HCT116 (cell line): ENCODE measurements at regions not wholly inside any gene's neighbourhood (a gene's known extent, or its start where the extent isn't known, plus 50 kb on each side); places are given as distances from the start of the nearest gene placed in this dataset.
A peak's percentile ranks its signal among the peaks of the same experiment; 100 is the strongest.

Experiments used
- ATAC-seq: fragments of 200-7000 bp; cut with Tn5 transposase; 2 replicates; pipeline ENCODE4 v1.9.1; 2020; ENCODE audit warnings: mild to moderate bottlenecking, moderate library complexity
- BruUV-seq: library from RNA; stranded (reverse); fragments of 400-500 nt; replicated peaks from 2 replicates; lab custom pipeline; 2021; lab: Mats Ljungman, UMichigan
- CTCF ChIA-PET: fragments of 300-600 bp; sonication (Branson Sonifier 250); formaldehyde crosslinking; loops from one replicate; lab custom pipeline; 2021; ENCODE audit warnings: antibody characterized with exemption; lab: Charles Lee
- POLR2A ChIA-PET: fragments of 300-600, 350-600 bp; sonication (Branson Sonifier 250); formaldehyde crosslinking; loops from one replicate; lab custom pipeline; 2021; ENCODE audit warnings: antibody characterized with exemption; lab: Charles Lee
- RAD21 ChIA-PET, 2 experiments: fragments of 300-600 bp; sonication (Branson Sonifier 250); formaldehyde crosslinking; loops; one replicate each; lab custom pipeline; 2023; ENCODE audit warnings: low total read pairs in 2 of 2; ENCODE audit not compliant: uncharacterized antibody in 2 of 2, unreplicated experiment in 2 of 2, low non-redundant PET in 1 of 2; lab: Charles Lee
- DNase-seq: peaks from one replicate; pipeline ENCODE4 v3.0.0-alpha.2; 2010; ENCODE audit warnings: low read depth, low spot score
- H2AFZ ChIP-seq: fragments of 200-600 bp; shearing (Covaris generic), sonication (generic); 2 replicates; pipeline ENCODE4 v1.6.1; 2017; ENCODE audit warnings: low read depth, mixed run types, mixed read lengths, antibody characterized with exemption, low read length; ENCODE audit not compliant: poor library complexity, severe bottlenecking
- H3K27ac ChIP-seq: 2 replicates; pipeline ENCODE4 v1.5.1; 2012; ENCODE audit warnings: low read depth, low read length
- H3K27me3 ChIP-seq: fragments of 200-600 bp; sonication (generic); 2 replicates; pipeline ENCODE4 v1.6.1; 2016; ENCODE audit warnings: mixed run types, low read length, mixed read lengths; ENCODE audit not compliant: insufficient read depth
- H3K36me3 ChIP-seq, 2 experiments: fragments of 200-500 bp in 1 of 2; fragments of 200-600 bp in 1 of 2; sonication (Bioruptor generic) in 1 of 2; sonication (generic) in 1 of 2; 2 replicates each; pipeline versions ENCODE4 v1.5.1 to v1.6.1; 2014 to 2016; ENCODE audit warnings: low read length in 2 of 2, inconsistent platforms in 1 of 2, mixed read lengths in 1 of 2, mixed run types in 1 of 2; ENCODE audit not compliant: insufficient read depth in 2 of 2, control insufficient read depth in 1 of 2
- H3K4me1 ChIP-seq, 2 experiments: fragments of 200-600 bp in 1 of 2; sonication (generic) in 1 of 2; 2 replicates each; pipeline versions ENCODE4 v1.5.1 to v1.6.1; 2012 to 2017; ENCODE audit warnings: low read length in 2 of 2, inconsistent platforms in 1 of 2, mild to moderate bottlenecking in 1 of 2, mixed read lengths in 1 of 2, mixed run types in 1 of 2, moderate library complexity in 1 of 2; ENCODE audit not compliant: insufficient read depth in 2 of 2, control insufficient read depth in 1 of 2
- H3K4me2 ChIP-seq: fragments of 200-600 bp; sonication (generic); 2 replicates; pipeline ENCODE4 v1.6.1; 2017; ENCODE audit warnings: mixed run types, low read length, mixed read lengths
- H3K4me3 ChIP-seq, 2 experiments: fragments of 200-600 bp in 1 of 2; sonication (generic) in 1 of 2; replicated peaks in 1 of 2; 2 replicates each; pipeline ENCODE4 v1.5.1; 2011 to 2016; ENCODE audit warnings: low read length in 2 of 2, control low read depth in 1 of 2, low read depth in 1 of 2, mild to moderate bottlenecking in 1 of 2, mixed read lengths in 1 of 2, mixed run types in 1 of 2
- H3K79me2 ChIP-seq: fragments of 200-600 bp; sonication (generic); 2 replicates; pipeline ENCODE4 v1.6.1; 2017; ENCODE audit warnings: mild to moderate bottlenecking, mixed run types, low read length, moderate library complexity, mixed read lengths; ENCODE audit not compliant: insufficient read depth
- H3K9ac ChIP-seq: fragments of 200-600 bp; sonication (generic); 2 replicates; pipeline ENCODE4 v1.6.1; 2016; ENCODE audit warnings: low read length, mixed read lengths
- H3K9me2 ChIP-seq: fragments of 200-600 bp; sonication (generic), shearing (Covaris generic); 2 replicates; pipeline ENCODE4 v1.6.1; 2017; ENCODE audit warnings: mixed run types, mild to moderate bottlenecking, moderate library complexity; ENCODE audit not compliant: insufficient read depth
- H3K9me3 ChIP-seq, 2 experiments: fragments of 200-500 bp in 1 of 2; fragments of 200-600 bp in 1 of 2; sonication (Bioruptor generic) in 1 of 2; sonication (generic) in 1 of 2; 2 replicates each; pipeline ENCODE4 v1.6.1; 2014 to 2017; ENCODE audit warnings: low read length in 2 of 2, mixed read lengths in 2 of 2, inconsistent platforms in 1 of 2, low read depth in 1 of 2, mild to moderate bottlenecking in 1 of 2, mixed run types in 1 of 2, moderate library complexity in 1 of 2; ENCODE audit not compliant: control insufficient read depth in 1 of 2, insufficient read depth in 1 of 2
- H4K20me1 ChIP-seq: fragments of 200-600 bp; sonication (generic), shearing (Covaris generic); 2 replicates; pipeline ENCODE4 v1.6.1; 2017; ENCODE audit warnings: mixed run types, mild to moderate bottlenecking, moderate library complexity; ENCODE audit not compliant: insufficient read depth
- ATF3 ChIP-seq: IDR thresholded peaks from 2 replicates; pipeline ENCODE4 v1.6.1; 2012
- CBX3 ChIP-seq: IDR thresholded peaks from 2 replicates; pipeline ENCODE4 v1.6.1; 2012; ENCODE audit warnings: low read depth
- CEBPB ChIP-seq: IDR thresholded peaks from 2 replicates; pipeline ENCODE4 v1.6.1; 2012; ENCODE audit warnings: low read depth
- ELF1 ChIP-seq: IDR thresholded peaks from 2 replicates; pipeline ENCODE4 v1.6.1; 2012; ENCODE audit warnings: low read depth, borderline replicate concordance
- EZH2 ChIP-seq: fragments of 200-600 bp; sonication (generic); IDR thresholded peaks from 2 replicates; pipeline ENCODE4 v1.6.1; 2017; ENCODE audit warnings: antibody characterized with exemption, mixed run types
- EZH2phosphoT487 ChIP-seq: fragments of 200-600 bp; IDR thresholded peaks from 2 replicates; pipeline ENCODE4 v1.6.1; 2018; ENCODE audit warnings: antibody characterized with exemption, borderline replicate concordance
- FOSL1 ChIP-seq: IDR thresholded peaks from 2 replicates; pipeline ENCODE4 v1.6.1; 2012; ENCODE audit warnings: low read depth
- JUND ChIP-seq: IDR thresholded peaks from 2 replicates; pipeline ENCODE4 v1.6.1; 2012
- POLR2AphosphoS5 ChIP-seq: IDR thresholded peaks from 2 replicates; pipeline ENCODE4 v1.6.1; 2011; ENCODE audit warnings: mild to moderate bottlenecking, low read depth, low read length, moderate library complexity
- RAD21 ChIP-seq: IDR thresholded peaks from 2 replicates; pipeline ENCODE4 v1.6.1; 2012; ENCODE audit warnings: low read depth, mild to moderate bottlenecking
- REST ChIP-seq: IDR thresholded peaks from 2 replicates; pipeline ENCODE4 v1.6.1; 2012; ENCODE audit warnings: low read depth
- SP1 ChIP-seq: IDR thresholded peaks from 2 replicates; pipeline ENCODE4 v1.6.1; 2012; ENCODE audit warnings: low read depth
- SRF ChIP-seq: IDR thresholded peaks from 2 replicates; pipeline ENCODE4 v1.6.1; 2012; ENCODE audit warnings: low read depth
- TCF7L2 ChIP-seq: IDR thresholded peaks from 2 replicates; pipeline ENCODE4 v1.7.0; 2011; ENCODE audit warnings: borderline replicate concordance, inconsistent platforms; ENCODE audit not compliant: insufficient read depth, insufficient read length; ENCODE audit errors: extremely low read depth
- YY1 ChIP-seq: IDR thresholded peaks from 2 replicates; pipeline ENCODE4 v1.6.1; 2011; ENCODE audit warnings: low read length, low read depth, moderate library complexity, mild to moderate bottlenecking; ENCODE audit not compliant: insufficient replicate concordance; ENCODE audit errors: extremely low read depth
- ZFX ChIP-seq: fragments of 450-650 bp; IDR thresholded peaks from 2 replicates; pipeline ENCODE4 v1.6.1; 2017
- intact Hi-C: fragments of 100-400 bp; cut with micrococcal nuclease; formaldehyde crosslinking; loops from 2 replicates; pipeline ENCODE4 v1.10.0; 2022
- TF ChIP-seq, protein P1 (sequence below): IDR thresholded peaks from 2 replicates; pipeline ENCODE4 v1.6.1; 2011; ENCODE audit warnings: mild to moderate bottlenecking, low read length, moderate library complexity; ENCODE audit not compliant: insufficient replicate concordance; ENCODE audit errors: extremely low read depth

GRCh38 chr17:77316651-77317050 lies 175.9 kb downstream of the SEC14L1 start:
- peaks cover 42 to 68% of the 10 kb centered on the region in 2 experiments for H3K4me1 ChIP-seq
- ChIA-PET CTCF (interaction anchor here (0.7 kb wide), 1 partner anchor 13 kb away, joined by 3 read pairs; no protein-coding TSS in a partner anchor), POLR2A (no interaction called here), RAD21 (no interaction called here)
- H3K4me3 ChIP-seq, result no peak overlapping the region
- no peaks in the 10 kb centered on the region for H4K20me1 ChIP-seq
- peaks cover 88% of the 10 kb centered on the region for H3K79me2 ChIP-seq
- H3K9me3 ChIP-seq, result no peaks in the 10 kb centered on the region
- no TSS peak for BruUV-seq
- intact Hi-C loops, result no loop called here
- H3K27me3 ChIP-seq, result no peaks in the 10 kb centered on the region
- H3K27ac ChIP-seq, result no peak overlapping the region
- H2AFZ ChIP-seq, result no peak overlapping the region
- peaks cover 2 to 10% of the 10 kb centered on the region in 2 experiments; a peak in 1 of 4 replicates for H3K36me3 ChIP-seq
- H3K4me2 ChIP-seq, result 0 out of 2 replicates have a peak overlapping the region, but pooled peaks have one; percentile 50
- DNase-seq (no peak), ATAC-seq (no peak)
- no peak for TF ChIP-seq CBX3
- TF ChIP-seq TCF7L2, result no peak
- TF ChIP-seq ATF3, result no peak
- TF ChIP-seq EZH2phosphoT487, result no peak
- TF ChIP-seq REST, result no peak
- no peak for TF ChIP-seq POLR2AphosphoS5
- TF ChIP-seq RAD21, result no peak
- TF ChIP-seq FOSL1, result no peak
- no peak for TF ChIP-seq SP1
- TF ChIP-seq, protein P1, sequence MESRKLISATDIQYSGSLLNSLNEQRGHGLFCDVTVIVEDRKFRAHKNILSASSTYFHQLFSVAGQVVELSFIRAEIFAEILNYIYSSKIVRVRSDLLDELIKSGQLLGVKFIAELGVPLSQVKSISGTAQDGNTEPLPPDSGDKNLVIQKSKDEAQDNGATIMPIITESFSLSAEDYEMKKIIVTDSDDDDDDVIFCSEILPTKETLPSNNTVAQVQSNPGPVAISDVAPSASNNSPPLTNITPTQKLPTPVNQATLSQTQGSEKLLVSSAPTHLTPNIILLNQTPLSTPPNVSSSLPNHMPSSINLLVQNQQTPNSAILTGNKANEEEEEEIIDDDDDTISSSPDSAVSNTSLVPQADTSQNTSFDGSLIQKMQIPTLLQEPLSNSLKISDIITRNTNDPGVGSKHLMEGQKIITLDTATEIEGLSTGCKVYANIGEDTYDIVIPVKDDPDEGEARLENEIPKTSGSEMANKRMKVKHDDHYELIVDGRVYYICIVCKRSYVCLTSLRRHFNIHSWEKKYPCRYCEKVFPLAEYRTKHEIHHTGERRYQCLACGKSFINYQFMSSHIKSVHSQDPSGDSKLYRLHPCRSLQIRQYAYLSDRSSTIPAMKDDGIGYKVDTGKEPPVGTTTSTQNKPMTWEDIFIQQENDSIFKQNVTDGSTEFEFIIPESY, result no peak
- no peak for TF ChIP-seq EZH2
- no peak for TF ChIP-seq SRF
- no peak for TF ChIP-seq JUND
- TF ChIP-seq CEBPB, result no peak
- no peak for TF ChIP-seq ELF1
- TF ChIP-seq YY1, result no peak
- no peak for TF ChIP-seq ZFX
- no peaks in the 10 kb centered on the region for H3K9me2 ChIP-seq
- 0 out of 2 replicates have a peak overlapping the region, but pooled peaks have one; percentile 27 for H3K9ac ChIP-seq
